ENCODE measurements at regions not wholly inside any gene's neighbourhood (a gene's known extent, or its start where the extent isn't known, plus 50 kb on each side); places are given as distances from the start of the nearest gene placed in this dataset.

GRCh38 chr1:239263801-239264200, 122.6 kb upstream of the CHRM3 start:
- DNase-seq (ENCODE audit: low spot score) = no peak

GRCh38 chr1:239262538-239262937, 123.8 kb upstream of the CHRM3 start:
- DNase-seq (ENCODE audit: low spot score) = no peak

- DNase-seq (ENCODE audit: low spot score) = no peak
Observed at GRCh38 chr1:239261521-239261920, 124.8 kb upstream of the CHRM3 start.

- DNase-seq (ENCODE audit: low spot score) = no peak
Observed at GRCh38 chr1:239260842-239261241, 125.5 kb upstream of the CHRM3 start.

- no peak for DNase-seq (ENCODE audit: low spot score)
Observed at GRCh38 chr1:239255628-239256160, 130.7 kb upstream of the CHRM3 start.

- DNase-seq (ENCODE audit: low spot score) = no peak
Observed at GRCh38 chr1:239254999-239255398, 131.4 kb upstream of the CHRM3 start.

- no peak for DNase-seq (ENCODE audit: low spot score)
Observed at GRCh38 chr1:239253032-239253431, 133.3 kb upstream of the CHRM3 start.

GRCh38 chr1:239250353-239251035, 135.9 kb upstream of the CHRM3 start:
- DNase-seq (ENCODE audit: low spot score) = no peak

- no peak for DNase-seq (ENCODE audit: low spot score)
Observed at GRCh38 chr1:239247285-239247684, 139.1 kb upstream of the CHRM3 start.

GRCh38 chr1:239244084-239244483, 142.3 kb upstream of the CHRM3 start:
- DNase-seq (ENCODE audit: low spot score) = no peak

GRCh38 chr1:239243006-239243405, 143.4 kb upstream of the CHRM3 start:
- no peak for DNase-seq (ENCODE audit: low spot score)

GRCh38 chr1:239242404-239242803, 144.0 kb upstream of the CHRM3 start:
- DNase-seq (ENCODE audit: low spot score) = no peak

GRCh38 chr1:239240736-239241135, 145.6 kb upstream of the CHRM3 start:
- no peak for DNase-seq (ENCODE audit: low spot score)

GRCh38 chr1:239239529-239239928, 146.8 kb upstream of the CHRM3 start:
- no peak for DNase-seq (ENCODE audit: low spot score)

GRCh38 chr1:239237912-239238311, 148.5 kb upstream of the CHRM3 start:
- DNase-seq (ENCODE audit: low spot score) = no peak

- DNase-seq (ENCODE audit: low spot score) = no peak
Observed at GRCh38 chr1:239233626-239234025, 152.7 kb upstream of the CHRM3 start.

- no peak for DNase-seq (ENCODE audit: low spot score)
Observed at GRCh38 chr1:239232921-239233320, 153.4 kb upstream of the CHRM3 start.

GRCh38 chr1:239228451-239228850, 157.9 kb upstream of the CHRM3 start:
- DNase-seq (ENCODE audit: low spot score) = no peak

- DNase-seq (ENCODE audit: low spot score) = no peak
Observed at GRCh38 chr1:239225396-239225795, 161.0 kb upstream of the CHRM3 start.

- no peak for DNase-seq (ENCODE audit: low spot score)
Observed at GRCh38 chr1:239224100-239224499, 162.3 kb upstream of the CHRM3 start.

- DNase-seq (ENCODE audit: low spot score) = no peak
Observed at GRCh38 chr1:239222999-239223398, 163.4 kb upstream of the CHRM3 start.

GRCh38 chr1:239221656-239222055, 164.7 kb upstream of the CHRM3 start:
- DNase-seq (ENCODE audit: low spot score) = no peak

GRCh38 chr1:239219679-239220078, 166.7 kb upstream of the CHRM3 start:
- no peak for DNase-seq (ENCODE audit: low spot score)

- DNase-seq (ENCODE audit: low spot score) = no peak
Observed at GRCh38 chr1:239218301-239218700, 168.1 kb upstream of the CHRM3 start.

All from Ammon's horn (tissue), 1 donor.